Colonic mucosa (tissue), 4 donors: ENCODE measurements at regions not wholly inside any gene's neighbourhood (a gene's known extent, or its start where the extent isn't known, plus 50 kb on each side); places are given as distances from the start of the nearest gene placed in this dataset.

ENCODE experiments used
- DNase-seq: peaks from one replicate; pipeline ENCODE4 v3.0.0-alpha.2; 2020
- H3K27ac ChIP-seq: fragments of 200-600 bp; one replicate; pipeline ENCODE4 v1.8.0; 2021
- H3K27me3 ChIP-seq: fragments of 200-600 bp; one replicate; pipeline ENCODE4 v1.8.0; 2021
- H3K36me3 ChIP-seq: fragments of 200-600 bp; one replicate; pipeline ENCODE4 v1.8.0; 2021
- H3K4me1 ChIP-seq: fragments of 200-600 bp; one replicate; pipeline ENCODE4 v1.8.0; 2021; ENCODE audit warnings: mild to moderate bottlenecking
- H3K4me3 ChIP-seq: fragments of 200-600 bp; one replicate; pipeline ENCODE4 v1.8.0; 2021
- H3K9ac ChIP-seq, 2 donors: one replicate each; pipeline ENCODE4 v1.7.0; 2013; ENCODE audit warnings: control low read depth in 2 of 2, low read depth in 2 of 2, low read length in 2 of 2
- H3K9me3 ChIP-seq: fragments of 200-600 bp; one replicate; pipeline ENCODE4 v1.8.0; 2021
- CTCF ChIP-seq: fragments of 200-600 bp; IDR thresholded peaks from one replicate; pipeline ENCODE4 v1.8.0; 2022; ENCODE audit warnings: antibody characterized with exemption, mild to moderate bottlenecking
- intact Hi-C: fragments of 100-400 bp; cut with DNase I; formaldehyde crosslinking; loops from one replicate; pipeline ENCODE4 v1.14.1; 2022
- donor health status: healthy.
- donor health status: DM: no; HTN: no; CAD: no.
- donor health status: DM: no; HTN: no; CAD: no.

DNA sequence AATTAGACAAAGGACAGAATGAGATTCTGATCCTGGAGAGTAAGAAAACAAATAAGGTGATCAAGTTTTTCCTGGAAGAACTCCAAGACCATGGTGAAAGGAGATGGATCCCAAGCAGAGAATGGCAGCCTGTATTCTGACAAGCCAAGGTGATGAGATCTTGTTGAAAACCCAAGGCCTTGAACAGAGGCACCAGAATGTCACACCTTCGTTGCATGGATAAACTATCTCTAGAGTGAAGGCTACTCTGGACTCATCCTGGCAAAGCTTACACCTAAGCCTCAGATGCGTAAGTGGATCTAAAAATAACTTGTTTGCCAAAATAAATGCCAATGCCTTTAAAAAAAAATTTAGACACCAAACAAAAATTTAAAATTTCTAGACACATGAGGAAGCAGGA lies 605.9 kb downstream of the ETNK1 start:
- H3K9ac ChIP-seq: no peak overlapping the region
- no peak for DNase-seq
- H3K27me3 ChIP-seq: no peaks in the 10 kb centered on the region
- H3K27ac ChIP-seq: no peak overlapping the region
- H3K9me3 ChIP-seq: no peaks in the 10 kb centered on the region
- TF ChIP-seq CTCF: no peak
- H3K4me1 ChIP-seq: no peaks in the 10 kb centered on the region
- H3K4me3 ChIP-seq: no peak overlapping the region
- intact Hi-C loops: no loop called here
- H3K36me3 ChIP-seq: no peaks in the 10 kb centered on the region

DNA sequence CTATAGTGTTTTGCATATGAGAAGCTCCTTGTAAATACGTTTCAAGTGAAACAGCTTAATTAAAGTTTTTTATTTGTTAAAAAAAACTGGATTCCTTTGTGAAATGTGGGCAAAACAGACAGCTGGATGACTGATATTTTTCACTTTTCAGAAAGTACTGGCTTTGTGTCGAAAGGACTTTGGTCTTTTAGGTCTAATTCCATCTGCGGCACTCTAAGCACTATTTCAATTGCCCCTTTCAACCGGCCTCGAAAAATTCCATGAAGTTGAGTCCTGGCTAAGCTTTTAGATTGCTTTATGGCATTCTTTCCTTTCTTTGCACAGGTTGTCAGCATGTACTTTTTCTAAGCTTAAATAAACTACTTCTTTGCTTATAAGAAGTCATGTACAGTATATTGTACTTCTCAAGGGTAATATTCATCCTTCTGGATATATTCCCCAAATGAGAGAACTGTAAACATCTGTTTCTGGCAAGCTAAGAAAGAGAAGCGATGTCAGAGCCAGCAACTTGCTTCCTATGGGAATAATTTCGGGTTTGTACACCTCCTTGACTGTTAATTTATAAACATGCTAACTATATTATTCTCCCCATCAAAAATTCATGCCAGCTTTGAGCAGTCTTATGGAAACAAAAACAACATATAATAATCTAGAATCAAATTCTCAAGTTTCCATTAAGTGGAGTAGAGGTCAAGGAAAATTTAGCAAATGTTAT lies 611.3 kb downstream of the ETNK1 start:
- H3K9me3 ChIP-seq: no peaks in the 10 kb centered on the region
- H3K9ac ChIP-seq: no peak overlapping the region
- H3K4me3 ChIP-seq: no peak overlapping the region
- H3K4me1 ChIP-seq: no peaks in the 10 kb centered on the region
- intact Hi-C loops: no loop called here
- DNase-seq: no peak
- no peak overlapping the region for H3K27ac ChIP-seq
- TF ChIP-seq CTCF: no peak
- H3K27me3 ChIP-seq: no peaks in the 10 kb centered on the region
- H3K36me3 ChIP-seq: no peaks in the 10 kb centered on the region

GRCh38 chr12:23236811-23237210 lies 611.8 kb downstream of the ETNK1 start:
- H3K4me3 ChIP-seq: no peak overlapping the region
- DNase-seq: no peak
- no peak for TF ChIP-seq CTCF
- H3K27ac ChIP-seq: no peak overlapping the region
- no peaks in the 10 kb centered on the region for H3K4me1 ChIP-seq
- H3K27me3 ChIP-seq: no peaks in the 10 kb centered on the region
- no peaks in the 10 kb centered on the region for H3K36me3 ChIP-seq
- no peak overlapping the region for H3K9ac ChIP-seq
- intact Hi-C loops: no loop called here
- no peaks in the 10 kb centered on the region for H3K9me3 ChIP-seq

DNA sequence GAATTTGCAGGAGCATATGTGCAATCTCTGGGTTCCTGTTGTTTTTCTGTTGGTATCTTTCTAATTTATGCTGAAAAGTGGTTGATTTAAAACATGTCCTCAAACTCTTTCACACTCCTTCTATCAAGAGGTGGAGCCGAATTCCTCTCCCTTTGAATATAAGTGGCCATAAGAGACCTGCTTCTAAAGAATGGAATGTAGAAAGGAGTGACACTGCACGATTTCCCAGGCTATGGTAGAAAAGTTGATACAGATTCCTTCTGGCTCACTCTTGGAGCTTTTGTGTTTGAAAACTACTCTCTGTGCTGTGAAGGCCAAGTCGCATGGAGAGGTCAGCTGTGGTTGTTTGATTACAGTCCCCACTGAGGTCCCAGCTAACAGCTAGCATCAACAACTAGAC lies 613.2 kb downstream of the ETNK1 start:
- intact Hi-C loops: no loop called here
- H3K4me1 ChIP-seq: no peaks in the 10 kb centered on the region
- H3K27ac ChIP-seq: no peak overlapping the region
- no peaks in the 10 kb centered on the region for H3K27me3 ChIP-seq
- H3K9ac ChIP-seq: no peak overlapping the region
- H3K36me3 ChIP-seq: no peaks in the 10 kb centered on the region
- H3K9me3 ChIP-seq: no peaks in the 10 kb centered on the region
- no peak overlapping the region for H3K4me3 ChIP-seq
- DNase-seq: no peak
- TF ChIP-seq CTCF: no peak

- H3K36me3 ChIP-seq: no peaks in the 10 kb centered on the region
- H3K9ac ChIP-seq: no peak overlapping the region
- H3K9me3 ChIP-seq: no peaks in the 10 kb centered on the region
- intact Hi-C loops: no loop called here
- H3K27ac ChIP-seq: no peak overlapping the region
- TF ChIP-seq CTCF: no peak
- no peak for DNase-seq
- H3K4me3 ChIP-seq: no peak overlapping the region
- no peaks in the 10 kb centered on the region for H3K27me3 ChIP-seq
- no peaks in the 10 kb centered on the region for H3K4me1 ChIP-seq
These were observed 614.0 kb downstream of the ETNK1 start for GRCh38 chr12:23238957-23239356.
